Activated naive CD4-positive, alpha-beta T cell treated with anti-CD3 and anti-CD28 coated beads, Interleukin-2, amount 50 U/mL, for 16 hours (primary cell): ENCODE measurements at regions not wholly inside any gene's neighbourhood (a gene's known extent, or its start where the extent isn't known, plus 50 kb on each side); places are given as distances from the start of the nearest gene placed in this dataset.

Source experiments
- DNase-seq: peaks from one replicate; pipeline ENCODE4 v3.0.0-alpha.2; 2020

GRCh38 chr4:157957905-157958304 lies 214.9 kb downstream of the GASK1B start:
- DNase-seq, result no peak

- no peak for DNase-seq
Measured at GRCh38 chr4:157942017-157942416, 230.8 kb downstream of the GASK1B start.

- no peak for DNase-seq
Measured at GRCh38 chr4:157934151-157934550, 238.7 kb downstream of the GASK1B start.

- no peak for DNase-seq
Measured at GRCh38 chr4:157932936-157933335, 239.9 kb downstream of the GASK1B start.

- no peak for DNase-seq
Measured at GRCh38 chr4:157929486-157929885, 243.3 kb downstream of the GASK1B start.

- no peak for DNase-seq
Measured at GRCh38 chr4:157918036-157918832, 254.6 kb downstream of the GASK1B start.

GRCh38 chr4:157912212-157912611 lies 260.6 kb downstream of the GASK1B start:
- DNase-seq, result no peak

- no peak for DNase-seq
Measured at GRCh38 chr4:157911662-157912061, 261.2 kb downstream of the GASK1B start.

- no peak for DNase-seq
Measured at GRCh38 chr4:157908691-157909090, 264.1 kb downstream of the GASK1B start.

- DNase-seq, result no peak
Measured at GRCh38 chr4:157908031-157908430, 264.8 kb downstream of the GASK1B start.

GRCh38 chr4:157907226-157907946 lies 265.4 kb downstream of the GASK1B start:
- DNase-seq, result no peak

GRCh38 chr4:157898836-157899605 lies 273.8 kb downstream of the GASK1B start:
- DNase-seq, result no peak

- no peak for DNase-seq
Measured at GRCh38 chr4:157897855-157898370, 274.9 kb downstream of the GASK1B start.

GRCh38 chr4:157896726-157897125 lies 276.1 kb downstream of the GASK1B start:
- DNase-seq, result no peak

GRCh38 chr4:157895205-157895604 lies 277.6 kb downstream of the GASK1B start:
- no peak for DNase-seq

- DNase-seq, result no peak
Measured at GRCh38 chr4:157889788-157890187, 283.0 kb downstream of the GASK1B start.

GRCh38 chr4:157888281-157888680 lies 284.5 kb downstream of the GASK1B start:
- no peak for DNase-seq

- DNase-seq, result no peak
Measured at GRCh38 chr4:157887316-157887715, 285.5 kb downstream of the GASK1B start.

- DNase-seq, result no peak
Measured at GRCh38 chr4:157886645-157887044, 286.2 kb downstream of the GASK1B start.

GRCh38 chr4:157885811-157886210 lies 287.0 kb downstream of the GASK1B start:
- DNase-seq, result no peak

- DNase-seq, result no peak
Measured at GRCh38 chr4:157882901-157883300, 289.9 kb downstream of the GASK1B start.

GRCh38 chr4:157880761-157881160 lies 292.1 kb downstream of the GASK1B start:
- no peak for DNase-seq

GRCh38 chr4:157854819-157855218 lies 318.0 kb downstream of the GASK1B start:
- no peak for DNase-seq
